Stomach (tissue), 8 donors: ENCODE measurements at regions not wholly inside any gene's neighbourhood (a gene's known extent, or its start where the extent isn't known, plus 50 kb on each side); places are given as distances from the start of the nearest gene placed in this dataset.

Source experiments
- DNase-seq, 2 donors: peaks; one replicate each; pipeline versions ENCODE4 v3.0.0 to v3.0.0-alpha.2; 2013 to 2019
- H3K27ac ChIP-seq, 5 donors: fragments of 200-600 bp in 4 of 5; sonication (generic) in 4 of 5; one replicate each; pipeline ENCODE4 v1.5.1; 2013 to 2019; ENCODE audit warnings: mild to moderate bottlenecking in 1 of 5, moderate library complexity in 1 of 5
- H3K27me3 ChIP-seq, 3 donors: fragments of 200-600 bp; sonication (generic); one replicate each; pipeline ENCODE4 v1.5.1; 2017 to 2019; ENCODE audit warnings: mixed run types in 1 of 3
- H3K36me3 ChIP-seq, 4 donors: fragments of 200-600 bp; sonication (generic); 1 replicate in 3 of 4; 2 replicates in 1 of 4; pipeline ENCODE4 v1.5.1; 2016 to 2019
- H3K4me1 ChIP-seq, 4 donors: fragments of 200-600 bp; sonication (generic); one replicate each; pipeline ENCODE4 v1.5.1; 2016 to 2019
- H3K4me3 ChIP-seq, 4 donors: fragments of 200-600 bp; sonication (generic) in 3 of 4; one replicate each; pipeline ENCODE4 v1.5.1; 2016 to 2019; ENCODE audit warnings: mild to moderate bottlenecking in 1 of 4
- H3K9me3 ChIP-seq, 4 donors: fragments of 200-600 bp; sonication (generic); one replicate each; pipeline ENCODE4 v1.5.1; 2016 to 2019
- CTCF ChIP-seq, 7 experiments: fragments of 450-650 bp in 4 of 7; fragments of 200-600 bp in 3 of 7; sonication (generic) in 3 of 7; IDR thresholded peaks; one replicate each; pipeline ENCODE4 v1.5.1; 2016 to 2019; ENCODE audit warnings: antibody characterized with exemption in 7 of 7, control low read depth in 2 of 7, mild to moderate bottlenecking in 1 of 7
- EP300 ChIP-seq: sonication (generic); formaldehyde crosslinking; IDR thresholded peaks from one replicate; pipeline ENCODE4 v1.6.1; 2017; ENCODE audit warnings: antibody characterized with exemption
- POLR2A ChIP-seq, 4 donors: fragments of 450-650 bp; IDR thresholded peaks; one replicate each; pipeline ENCODE4 v1.6.1; 2016; ENCODE audit warnings: antibody characterized with exemption in 4 of 4, control low read depth in 2 of 4, mild to moderate bottlenecking in 1 of 4, moderate library complexity in 1 of 4
- POLR2AphosphoS5 ChIP-seq, 3 donors: sonication (generic); formaldehyde crosslinking; IDR thresholded peaks; one replicate each; pipeline ENCODE4 v1.6.1; 2016; ENCODE audit warnings: antibody characterized with exemption in 3 of 3
- WGBS, 5 donors: extraction: QIAGEN DNeasy Blood & Tissue Kit in 3 of 5; methylation state at CpG; one replicate each; pipeline versions ENCODE4 v1.1.5 to v1.1.7; 2013 to 2018; 5-methylcytosine and 5-hydroxymethylcytosine counted together
- intact Hi-C: fragments of 100-400 bp; cut with DNase I; formaldehyde crosslinking; loops from one replicate; pipeline ENCODE4 v1.15.1; 2023; ENCODE audit warnings: low total_unique reads
- donor health status: healthy with polysubstance abuse.
- donor health status: Bipolar disorder and iron deficiency.
- donor health status: healthy.

- no peaks in the 10 kb centered on the region for H3K36me3 ChIP-seq
- WGBS, 5 donors: 59 to 74% (median 73%) methylated on average over 5 of the region's 5 CpGs
- intact Hi-C loops: no loop called here
- H3K27me3 ChIP-seq: peaks cover 0 to 17% (median 0%) of the 10 kb centered on the region in 3 donors
- H3K4me1 ChIP-seq: no peaks in the 10 kb centered on the region
- peaks cover 0 to 13% (median 6%) of the 10 kb centered on the region in 4 donors for H3K9me3 ChIP-seq
- DNase-seq: no peak
- H3K27ac ChIP-seq: no peak overlapping the region
- TF ChIP-seq CTCF (IDR thresholded peaks at IDR 0.05) (no peak), POLR2A (IDR thresholded peaks at IDR 0.05) (no peak), POLR2AphosphoS5 (IDR thresholded peaks at IDR 0.05) (no peak), EP300 (no peak)
- H3K4me3 ChIP-seq: no peak overlapping the region
Observed at GRCh38 chr2:118403658-118404451, 315.6 kb downstream of the INSIG2 start.

DNA sequence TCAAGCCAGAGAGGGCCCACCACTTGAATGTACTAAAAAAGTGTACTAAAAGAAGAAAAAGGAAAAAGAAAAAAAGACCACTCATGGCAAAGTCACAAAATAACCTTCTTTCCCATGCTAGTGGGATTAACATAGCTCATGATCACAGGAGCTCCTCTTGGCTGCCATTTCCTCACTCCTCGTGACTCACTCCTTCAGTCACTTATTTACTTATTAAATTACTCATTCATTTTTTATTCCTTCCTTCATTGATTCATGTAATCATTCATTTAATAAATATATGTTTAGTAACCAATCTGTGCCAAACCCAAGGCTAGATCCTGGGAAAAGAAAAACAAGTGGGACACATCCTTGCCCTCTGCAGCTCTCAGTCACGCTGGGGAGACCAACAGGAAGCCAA, 300.5 kb downstream of the INSIG2 start:
- intact Hi-C loops: no loop called here
- TF ChIP-seq EP300: no peak
- TF ChIP-seq CTCF (IDR thresholded peaks at IDR 0.05): no peak
- TF ChIP-seq POLR2A (IDR thresholded peaks at IDR 0.05): no peak
- no peak for TF ChIP-seq POLR2AphosphoS5 (IDR thresholded peaks at IDR 0.05)
- Histone ChIP-seq H3K4me3 (no peak overlapping the region), H3K36me3 (no peaks in the 10 kb centered on the region), H3K4me1 (no peaks in the 10 kb centered on the region), H3K27ac (no peak overlapping the region), H3K27me3 (no peaks in the 10 kb centered on the region), H3K9me3 (no peaks in the 10 kb centered on the region)
- 44 to 68% (median 60%) methylated on average over 2 of the region's 2 CpGs for WGBS, 5 donors
- DNase-seq: no peak

GRCh38 chr2:118387509-118387908, 299.2 kb downstream of the INSIG2 start:
- Histone ChIP-seq H3K9me3 (no peaks in the 10 kb centered on the region), H3K27me3 (no peaks in the 10 kb centered on the region), H3K4me3 (no peak overlapping the region), H3K27ac (no peak overlapping the region), H3K36me3 (no peaks in the 10 kb centered on the region), H3K4me1 (no peaks in the 10 kb centered on the region)
- intact Hi-C loops: no loop called here
- DNase-seq: no peak
- WGBS, 5 donors: 54 to 71% (median 67%) methylated on average over 1 of the region's 1 CpG
- TF ChIP-seq POLR2AphosphoS5 (IDR thresholded peaks at IDR 0.05) (no peak), POLR2A (IDR thresholded peaks at IDR 0.05) (no peak), EP300 (no peak), CTCF (IDR thresholded peaks at IDR 0.05) (no peak)

- H3K4me1 ChIP-seq: no peaks in the 10 kb centered on the region
- H3K27ac ChIP-seq: no peak overlapping the region
- H3K27me3 ChIP-seq: no peaks in the 10 kb centered on the region
- intact Hi-C loops: no loop called here
- TF ChIP-seq EP300: no peak
- no peak for TF ChIP-seq POLR2A (IDR thresholded peaks at IDR 0.05)
- no peak for TF ChIP-seq CTCF (IDR thresholded peaks at IDR 0.05)
- no peak for TF ChIP-seq POLR2AphosphoS5 (IDR thresholded peaks at IDR 0.05)
- no peaks in the 10 kb centered on the region for H3K36me3 ChIP-seq
- 72 to 79% (median 75%) methylated on average over 9 of the region's 9 CpGs for WGBS, 5 donors
- DNase-seq: no peak
- H3K4me3 ChIP-seq: no peak overlapping the region
- H3K9me3 ChIP-seq: no peaks in the 10 kb centered on the region
Observed at GRCh38 chr2:118386641-118387302, 298.5 kb downstream of the INSIG2 start.
